ENCODE measurements at regions not wholly inside any gene's neighbourhood (a gene's known extent, or its start where the extent isn't known, plus 50 kb on each side); places are given as distances from the start of the nearest gene placed in this dataset.

DNA sequence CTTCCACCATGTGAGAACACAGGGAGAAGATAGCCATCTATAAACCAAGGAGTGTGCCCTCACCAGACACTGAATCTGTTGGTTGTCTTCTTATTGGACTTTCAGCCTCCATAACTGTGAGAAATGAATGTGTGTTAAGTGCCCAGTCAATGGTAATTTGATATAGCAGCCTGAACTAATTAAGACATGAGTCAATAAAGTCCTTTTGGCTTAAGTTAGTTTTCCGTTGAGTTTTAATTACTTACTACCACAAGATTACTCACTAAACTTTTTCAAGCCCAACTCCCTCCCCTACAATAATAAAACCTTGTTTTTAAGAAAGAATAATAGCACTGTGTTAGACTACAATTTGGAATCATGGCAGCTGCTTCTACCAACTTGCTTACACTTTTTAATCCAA is 324.2 kb downstream of the PCDH19 start:
- Histone ChIP-seq H3K4me2 (ENCODE audit: insufficient read depth, low read length, poor library complexity, severe bottlenecking) (no peak overlapping the region), H3K23ac (ENCODE audit: low read depth, low read length, poor library complexity) (no peak overlapping the region), H3K27me3 (ENCODE audit: control insufficient read depth in 3 of 3, insufficient read depth in 3 of 3, low read depth in 1 of 3, low read length in 3 of 3) (no peaks in the 10 kb centered on the region), H2BK12ac (ENCODE audit: low read length) (no peak overlapping the region), H3K27ac (replicated peaks; ENCODE audit: low read length) (no peak overlapping the region), H2BK5ac (ENCODE audit: low read length) (no peak overlapping the region), H4K8ac (ENCODE audit: low read depth, low read length) (no peak overlapping the region), H3K79me1 (ENCODE audit: low read depth, low read length) (no peaks in the 10 kb centered on the region), H3K9ac (ENCODE audit: low read depth, low read length, poor library complexity) (no peak overlapping the region), H3K4me1 (ENCODE audit: control insufficient read depth in 2 of 2, insufficient read depth in 1 of 2, low read depth in 1 of 2, low read length in 2 of 2) (peaks cover 0 to 3% of the 10 kb centered on the region in 2 donors), H4K91ac (ENCODE audit: low read depth, low read length, poor library complexity) (no peak overlapping the region), H2BK120ac (ENCODE audit: low read depth, low read length) (no peak overlapping the region), H3K14ac (ENCODE audit: low read length) (no peak overlapping the region), H3K18ac (ENCODE audit: low read length) (no peak overlapping the region), H3K36me3 (replicated peaks in 1 of 2; ENCODE audit: control insufficient read depth in 2 of 2, insufficient read depth in 2 of 2, low read length in 2 of 2) (no peaks in the 10 kb centered on the region), H2AFZ (ENCODE audit: low read length) (no peak overlapping the region), H2BK15ac (ENCODE audit: low read length) (no peak overlapping the region), H3K9me3 (replicated peaks in 1 of 2; ENCODE audit: control insufficient read depth in 2 of 2, insufficient read depth in 1 of 2, low read depth in 1 of 2, low read length in 2 of 2) (no peaks in the 10 kb centered on the region), H3K4me3 (ENCODE audit: low read length in 2 of 2) (no peak overlapping the region), H2AK5ac (ENCODE audit: low read depth, low read length) (no peak overlapping the region), H3K4ac (ENCODE audit: low read length) (no peak overlapping the region)
- no peak for DNase-seq (ENCODE audit: low spot score)
- WGBS, 2 donors (ENCODE audit: extremely low coverage in 2 of 2, insufficient read length in 2 of 2, insufficient replicate concordance in 1 of 2), result no CpG with 5 or more reads among the region's 1 CpG

DNA sequence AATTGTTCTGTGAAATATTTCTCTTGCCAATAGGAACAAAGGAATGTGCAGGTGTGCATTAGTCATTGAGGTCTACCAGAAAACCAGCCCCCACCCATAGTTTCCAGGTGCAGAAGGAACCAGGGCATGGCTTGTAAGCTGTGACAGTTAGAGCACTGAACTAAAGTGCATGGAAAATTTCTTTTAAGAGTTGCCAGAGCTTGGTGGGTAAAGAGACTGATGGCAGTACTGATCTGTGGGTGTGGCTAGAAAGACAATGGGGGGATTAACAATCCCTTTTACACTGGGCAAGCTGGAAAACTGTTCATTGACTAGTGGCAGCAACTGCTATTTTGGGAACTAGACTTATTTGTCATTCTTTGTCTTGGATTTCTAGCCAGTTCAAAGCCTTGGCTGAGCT is 326.9 kb downstream of the PCDH19 start:
- no peak overlapping the region for H2BK120ac ChIP-seq (ENCODE audit: low read depth, low read length)
- peaks cover 0 to 3% of the 10 kb centered on the region in 2 donors for H3K4me1 ChIP-seq (ENCODE audit: control insufficient read depth in 2 of 2, insufficient read depth in 1 of 2, low read depth in 1 of 2, low read length in 2 of 2)
- H3K4me2 ChIP-seq (ENCODE audit: insufficient read depth, low read length, poor library complexity, severe bottlenecking), result no peak overlapping the region
- no peaks in the 10 kb centered on the region for H3K36me3 ChIP-seq (replicated peaks in 1 of 2; ENCODE audit: control insufficient read depth in 2 of 2, insufficient read depth in 2 of 2, low read length in 2 of 2)
- no peak overlapping the region for H3K4me3 ChIP-seq (ENCODE audit: low read length in 2 of 2)
- no peaks in the 10 kb centered on the region for H3K79me1 ChIP-seq (ENCODE audit: low read depth, low read length)
- no peak overlapping the region for H2AK5ac ChIP-seq (ENCODE audit: low read depth, low read length)
- H3K9ac ChIP-seq (ENCODE audit: low read depth, low read length, poor library complexity), result no peak overlapping the region
- no peak overlapping the region for H4K91ac ChIP-seq (ENCODE audit: low read depth, low read length, poor library complexity)
- H4K8ac ChIP-seq (ENCODE audit: low read depth, low read length), result no peak overlapping the region
- no peak overlapping the region for H3K18ac ChIP-seq (ENCODE audit: low read length)
- no peak overlapping the region for H2BK15ac ChIP-seq (ENCODE audit: low read length)
- no peaks in the 10 kb centered on the region for H3K27me3 ChIP-seq (ENCODE audit: control insufficient read depth in 3 of 3, insufficient read depth in 3 of 3, low read depth in 1 of 3, low read length in 3 of 3)
- no peak overlapping the region for H3K4ac ChIP-seq (ENCODE audit: low read length)
- H3K23ac ChIP-seq (ENCODE audit: low read depth, low read length, poor library complexity), result no peak overlapping the region
- H3K27ac ChIP-seq (replicated peaks; ENCODE audit: low read length), result no peak overlapping the region
- H3K14ac ChIP-seq (ENCODE audit: low read length), result no peak overlapping the region
- no peak overlapping the region for H2BK5ac ChIP-seq (ENCODE audit: low read length)
- peak; percentile 61 for DNase-seq (ENCODE audit: low spot score)
- no peak overlapping the region for H2BK12ac ChIP-seq (ENCODE audit: low read length)
- no peak overlapping the region for H2AFZ ChIP-seq (ENCODE audit: low read length)
- no peaks in the 10 kb centered on the region for H3K9me3 ChIP-seq (replicated peaks in 1 of 2; ENCODE audit: control insufficient read depth in 2 of 2, insufficient read depth in 1 of 2, low read depth in 1 of 2, low read length in 2 of 2)

DNA sequence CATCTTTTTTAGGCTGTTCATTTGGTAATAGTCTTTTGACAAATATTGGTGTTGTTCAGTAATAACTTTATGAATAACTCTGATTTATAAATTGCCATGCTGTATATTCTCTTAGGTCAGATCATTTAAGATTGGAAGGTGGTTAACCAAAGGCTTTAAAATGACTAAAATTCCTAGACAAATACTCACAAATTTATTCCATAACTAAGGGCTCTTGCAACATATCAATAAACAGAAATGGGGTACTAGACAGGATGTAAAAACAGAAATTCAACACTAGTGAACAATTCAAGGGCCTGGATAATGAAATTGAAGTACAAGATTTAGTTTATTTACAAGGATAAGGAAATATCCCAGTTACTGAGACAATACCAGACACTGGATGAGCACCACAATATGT is 328.6 kb downstream of the PCDH19 start:
- H3K9ac ChIP-seq (ENCODE audit: low read depth, low read length, poor library complexity), result no peak overlapping the region
- no peak overlapping the region for H3K27ac ChIP-seq (replicated peaks; ENCODE audit: low read length)
- H2AFZ ChIP-seq (ENCODE audit: low read length), result no peak overlapping the region

DNA sequence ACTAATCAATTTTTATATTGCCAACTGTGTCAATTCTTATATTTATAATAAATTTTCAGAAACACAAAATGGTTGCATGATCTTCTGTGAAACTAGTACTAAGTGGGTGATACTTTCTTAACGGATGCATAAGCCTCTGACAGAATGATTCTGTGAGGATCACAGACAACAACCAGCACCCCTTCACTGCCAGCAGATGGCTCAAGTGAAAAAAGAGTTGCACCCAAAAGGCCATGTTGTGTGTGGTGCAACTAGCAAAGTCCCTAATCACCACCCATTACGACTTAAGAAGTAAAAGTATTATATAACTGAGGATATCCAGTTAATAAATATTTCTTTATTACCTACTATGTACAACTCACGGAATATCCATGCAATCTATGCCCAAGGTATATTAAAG is 334.0 kb downstream of the PCDH19 start:
- Histone ChIP-seq H3K4ac (ENCODE audit: low read length) (no peak overlapping the region), H3K4me3 (ENCODE audit: low read length in 2 of 2) (no peak overlapping the region), H3K9me3 (replicated peaks in 1 of 2; ENCODE audit: control insufficient read depth in 2 of 2, insufficient read depth in 1 of 2, low read depth in 1 of 2, low read length in 2 of 2) (no peaks in the 10 kb centered on the region), H3K14ac (ENCODE audit: low read length) (no peak overlapping the region), H3K9ac (ENCODE audit: low read depth, low read length, poor library complexity) (no peak overlapping the region), H3K27me3 (ENCODE audit: control insufficient read depth in 3 of 3, insufficient read depth in 3 of 3, low read depth in 1 of 3, low read length in 3 of 3) (no peaks in the 10 kb centered on the region), H2AK5ac (ENCODE audit: low read depth, low read length) (no peak overlapping the region), H3K18ac (ENCODE audit: low read length) (no peak overlapping the region), H3K4me2 (ENCODE audit: insufficient read depth, low read length, poor library complexity, severe bottlenecking) (no peak overlapping the region), H2BK12ac (ENCODE audit: low read length) (no peak overlapping the region), H3K27ac (replicated peaks; ENCODE audit: low read length) (no peak overlapping the region), H2BK120ac (ENCODE audit: low read depth, low read length) (no peak overlapping the region), H2BK5ac (ENCODE audit: low read length) (no peak overlapping the region), H2AFZ (ENCODE audit: low read length) (no peak overlapping the region), H3K4me1 (ENCODE audit: control insufficient read depth in 2 of 2, insufficient read depth in 1 of 2, low read depth in 1 of 2, low read length in 2 of 2) (no peaks in the 10 kb centered on the region), H2BK15ac (ENCODE audit: low read length) (no peak overlapping the region), H3K36me3 (replicated peaks in 1 of 2; ENCODE audit: control insufficient read depth in 2 of 2, insufficient read depth in 2 of 2, low read length in 2 of 2) (no peaks in the 10 kb centered on the region), H4K91ac (ENCODE audit: low read depth, low read length, poor library complexity) (no peak overlapping the region), H3K23ac (ENCODE audit: low read depth, low read length, poor library complexity) (no peak overlapping the region), H4K8ac (ENCODE audit: low read depth, low read length) (no peak overlapping the region), H3K79me1 (ENCODE audit: low read depth, low read length) (no peaks in the 10 kb centered on the region)
- DNase-seq (ENCODE audit: low spot score), result no peak
- no CpG with 5 or more reads among the region's 3 CpGs for WGBS, 2 donors (ENCODE audit: extremely low coverage in 2 of 2, insufficient read length in 2 of 2, insufficient replicate concordance in 1 of 2)

More for the DNA sequence above, 328.6 kb downstream of the PCDH19 start:
- H3K9me3 ChIP-seq (replicated peaks in 1 of 2; ENCODE audit: control insufficient read depth in 2 of 2, insufficient read depth in 1 of 2, low read depth in 1 of 2, low read length in 2 of 2), result no peaks in the 10 kb centered on the region
- no peak overlapping the region for H2AK5ac ChIP-seq (ENCODE audit: low read depth, low read length)
- no peak overlapping the region for H3K23ac ChIP-seq (ENCODE audit: low read depth, low read length, poor library complexity)
- H3K4me3 ChIP-seq (ENCODE audit: low read length in 2 of 2), result no peak overlapping the region
- H3K27me3 ChIP-seq (ENCODE audit: control insufficient read depth in 3 of 3, insufficient read depth in 3 of 3, low read depth in 1 of 3, low read length in 3 of 3), result no peaks in the 10 kb centered on the region
- H3K79me1 ChIP-seq (ENCODE audit: low read depth, low read length), result no peaks in the 10 kb centered on the region
- no peaks in the 10 kb centered on the region for H3K36me3 ChIP-seq (replicated peaks in 1 of 2; ENCODE audit: control insufficient read depth in 2 of 2, insufficient read depth in 2 of 2, low read length in 2 of 2)
- no peak overlapping the region for H3K18ac ChIP-seq (ENCODE audit: low read length)
- H3K4me2 ChIP-seq (ENCODE audit: insufficient read depth, low read length, poor library complexity, severe bottlenecking), result no peak overlapping the region
- no peak overlapping the region for H3K14ac ChIP-seq (ENCODE audit: low read length)
- H4K8ac ChIP-seq (ENCODE audit: low read depth, low read length), result no peak overlapping the region
- H2BK12ac ChIP-seq (ENCODE audit: low read length), result no peak overlapping the region
- no peak overlapping the region for H3K4ac ChIP-seq (ENCODE audit: low read length)
- DNase-seq (ENCODE audit: low spot score), result no peak
- no peak overlapping the region for H2BK5ac ChIP-seq (ENCODE audit: low read length)
- no peak overlapping the region for H4K91ac ChIP-seq (ENCODE audit: low read depth, low read length, poor library complexity)
- H3K4me1 ChIP-seq (ENCODE audit: control insufficient read depth in 2 of 2, insufficient read depth in 1 of 2, low read depth in 1 of 2, low read length in 2 of 2), result peaks cover 0 to 3% of the 10 kb centered on the region in 2 donors
- H2BK15ac ChIP-seq (ENCODE audit: low read length), result no peak overlapping the region
- H2BK120ac ChIP-seq (ENCODE audit: low read depth, low read length), result no peak overlapping the region

Data from neuronal stem cell (in vitro differentiated cells).